Erythroblast (primary cell): ENCODE measurements at regions not wholly inside any gene's neighbourhood (a gene's known extent, or its start where the extent isn't known, plus 50 kb on each side); places are given as distances from the start of the nearest gene placed in this dataset.
"Not testable (repeated sequence)": the region's sequence is repeated elsewhere in the genome, so short reads cannot be mapped to it uniquely, and the experiment has no call there.

Source experiments
- DNase-seq, 2 experiments: peaks; one replicate each; lab custom pipeline; 2025; lab: John Stamatoyannopoulos, UW
- GATA1 ChIP-seq: IDR thresholded peaks from 2 replicates; pipeline ENCODE4 v1.6.1; 2011; ENCODE audit warnings: low read depth, mild to moderate bottlenecking, control low read depth, low read length, moderate library complexity
- POLR2A ChIP-seq: IDR thresholded peaks from 2 replicates; pipeline ENCODE4 v1.6.1; 2011; ENCODE audit warnings: mild to moderate bottlenecking, low read length

DNA sequence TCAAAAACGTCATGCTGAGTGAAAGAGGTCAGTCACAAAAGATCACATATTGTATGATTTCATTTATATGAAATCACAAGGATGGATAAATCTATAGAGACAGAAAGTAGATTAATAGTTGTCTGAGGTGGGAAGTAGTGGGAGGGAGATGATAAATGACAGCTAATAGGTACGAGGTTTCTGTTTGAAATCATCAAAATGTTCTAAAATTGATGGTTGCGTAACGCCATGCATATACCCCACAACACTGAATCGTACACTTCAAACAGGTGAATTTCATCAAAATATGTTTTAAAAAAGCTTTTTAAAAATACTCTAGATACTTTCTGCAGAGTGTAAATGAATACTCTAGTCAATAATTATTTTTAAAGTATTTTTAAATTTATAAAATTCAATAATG lies 303.0 kb upstream of the STAC start:
- TF ChIP-seq GATA1 (no peak), POLR2A (no peak)
- DNase-seq, result no peak

DNA sequence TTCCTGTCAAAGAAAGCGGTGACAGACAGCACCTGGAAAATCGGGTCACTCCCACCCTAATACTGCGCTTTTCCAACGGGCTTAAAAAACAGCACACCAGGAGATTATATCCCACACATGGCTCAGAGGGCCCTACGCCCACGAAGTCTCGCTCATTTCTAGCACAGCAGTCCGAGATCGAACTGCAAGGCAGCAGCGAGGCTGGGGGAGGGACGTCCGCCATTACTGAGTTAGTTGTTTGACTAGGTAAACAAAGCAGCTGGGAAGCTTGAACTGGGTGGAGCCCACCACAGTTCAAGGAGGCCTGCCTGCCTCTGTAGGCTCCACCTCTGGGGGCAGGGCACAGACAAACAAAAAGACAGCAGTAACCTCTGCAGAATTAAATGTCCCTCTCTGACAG lies 297.3 kb upstream of the STAC start:
- not testable (repeated sequence) for DNase-seq

DNA sequence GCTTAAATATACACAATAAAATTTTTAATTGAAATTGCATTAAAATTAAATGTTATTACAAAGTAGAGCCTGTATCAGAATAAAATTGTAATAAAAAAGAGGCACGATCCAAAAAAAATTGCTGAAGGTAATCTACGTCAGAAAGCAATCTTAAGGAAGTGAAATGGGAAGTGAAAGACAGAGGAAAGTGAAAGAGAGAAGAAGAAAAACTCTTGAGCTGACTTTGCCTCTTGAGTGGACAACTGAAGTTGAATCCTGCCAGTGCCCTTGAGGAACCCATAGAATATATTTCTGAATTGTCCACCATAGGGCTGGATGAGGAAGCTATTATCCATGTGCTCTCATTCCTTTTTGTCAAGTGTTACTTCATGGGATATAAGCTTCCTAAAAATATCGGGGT lies 285.1 kb upstream of the STAC start:
- TF ChIP-seq POLR2A (no peak), GATA1 (no peak)
- no peak for DNase-seq

DNA sequence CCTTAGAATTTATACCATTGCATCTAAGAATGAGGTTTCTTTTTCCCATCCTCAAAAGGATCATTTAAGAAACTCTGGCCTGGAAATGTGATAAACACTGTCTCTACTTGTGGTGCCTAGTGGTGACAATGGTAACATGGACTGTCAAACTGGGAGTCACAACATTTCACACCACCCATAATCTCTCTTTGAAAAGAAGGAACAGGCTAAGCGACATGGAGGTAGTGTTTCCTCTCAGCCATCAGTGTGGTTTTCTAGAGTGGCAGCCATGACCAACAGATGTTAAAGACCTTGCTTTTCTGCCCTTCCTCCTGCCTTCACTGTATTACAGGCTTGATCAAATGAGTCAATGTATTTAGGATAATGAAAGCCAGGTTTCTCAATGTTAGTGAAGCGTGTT lies 283.1 kb upstream of the STAC start:
- DNase-seq, result no peak
- TF ChIP-seq POLR2A (no peak), GATA1 (no peak)

DNA sequence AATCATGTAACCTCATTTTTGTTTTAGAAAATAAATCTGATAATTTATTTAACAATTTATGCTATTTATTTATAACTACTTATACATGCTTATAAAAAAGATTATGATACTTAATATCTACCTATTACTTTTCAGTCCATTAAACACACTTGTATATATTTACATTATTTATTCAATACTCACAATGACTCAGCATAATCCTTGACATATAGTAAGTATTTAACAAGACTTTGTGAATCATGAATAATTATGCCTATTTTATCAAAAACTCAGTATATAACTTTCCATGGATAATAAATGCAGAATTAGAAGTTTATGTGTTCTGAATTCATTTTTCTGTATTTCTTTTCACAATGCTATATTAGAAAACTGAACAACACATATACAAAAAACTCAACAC lies 266.0 kb upstream of the STAC start:
- TF ChIP-seq GATA1 (no peak), POLR2A (no peak)
- no peak for DNase-seq

DNA sequence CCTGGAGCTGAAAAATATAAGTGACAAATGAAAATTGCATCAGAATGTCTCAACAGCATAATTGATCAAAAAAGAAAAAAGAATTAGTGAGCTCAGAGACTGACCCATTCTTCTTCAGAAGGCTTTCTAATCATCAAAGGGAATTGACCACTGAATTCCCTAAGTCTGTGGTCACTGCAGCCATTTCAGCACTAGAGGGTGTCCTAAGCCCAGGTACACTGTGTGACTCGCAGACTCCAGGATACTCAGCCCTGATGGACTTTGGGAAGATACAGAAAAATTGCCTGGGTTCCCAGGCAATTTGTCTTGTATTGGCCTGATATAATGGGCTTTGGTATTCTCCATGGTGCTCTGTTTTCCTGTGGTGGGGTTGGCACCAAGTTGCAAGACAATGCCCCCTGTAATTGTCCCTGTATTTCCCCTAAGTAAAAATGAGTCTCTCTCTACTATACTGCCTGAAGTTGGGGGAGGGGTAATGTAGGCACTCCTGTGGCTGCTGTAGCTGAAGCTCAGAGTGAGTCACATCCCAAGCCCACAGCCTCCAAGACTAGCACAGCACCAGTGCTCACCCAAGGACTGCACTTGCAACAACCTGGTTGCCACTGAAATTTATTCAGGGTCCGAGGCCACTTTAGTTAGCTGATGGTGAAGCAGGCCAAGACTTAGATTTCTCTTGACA lies 256.0 kb upstream of the STAC start:
- peak; percentile 1 to 23 for DNase-seq
- TF ChIP-seq GATA1 (no peak), POLR2A (no peak)

DNA sequence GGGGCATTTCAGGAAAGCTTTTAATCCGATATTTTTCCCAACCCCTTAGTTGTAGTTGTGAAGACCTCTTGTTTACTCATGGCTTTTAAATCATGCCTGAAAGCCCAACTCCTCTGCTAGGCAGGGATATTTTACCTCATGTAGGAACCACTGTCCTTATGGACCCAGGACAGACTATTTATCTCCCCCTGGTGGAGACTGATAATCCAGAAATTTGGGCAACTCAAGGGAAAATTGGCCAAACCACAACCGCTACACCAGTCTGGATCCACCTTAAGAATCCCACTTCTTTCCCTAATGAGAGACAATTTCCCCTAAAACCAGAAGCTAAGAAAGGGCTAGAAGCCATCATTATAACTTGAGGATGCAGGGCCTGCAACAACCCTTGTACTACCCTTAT lies 248.1 kb upstream of the STAC start:
- peak in 1 of 2 experiments; percentile 3 for DNase-seq
- TF ChIP-seq GATA1, result no peak

DNA sequence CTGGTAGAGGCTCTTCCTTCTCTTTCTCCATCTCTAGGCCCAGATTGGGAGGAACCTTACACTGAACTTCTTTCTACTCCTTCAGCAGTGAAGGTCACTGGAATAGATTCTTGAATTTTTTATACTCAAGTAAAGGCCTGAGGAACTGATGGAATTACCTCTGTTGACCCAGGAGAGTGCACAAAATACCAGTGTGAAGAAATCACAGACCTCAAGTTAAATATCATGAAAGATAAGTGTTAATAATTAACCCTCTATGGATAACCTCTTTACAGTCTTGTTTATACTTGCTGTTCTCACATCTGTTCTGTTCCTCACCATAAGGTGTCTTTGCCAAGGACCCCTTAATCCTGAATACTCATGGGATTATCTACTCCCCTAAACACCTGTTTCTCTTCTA lies 244.4 kb upstream of the STAC start:
- no peak for DNase-seq
- TF ChIP-seq GATA1, result no peak

DNA sequence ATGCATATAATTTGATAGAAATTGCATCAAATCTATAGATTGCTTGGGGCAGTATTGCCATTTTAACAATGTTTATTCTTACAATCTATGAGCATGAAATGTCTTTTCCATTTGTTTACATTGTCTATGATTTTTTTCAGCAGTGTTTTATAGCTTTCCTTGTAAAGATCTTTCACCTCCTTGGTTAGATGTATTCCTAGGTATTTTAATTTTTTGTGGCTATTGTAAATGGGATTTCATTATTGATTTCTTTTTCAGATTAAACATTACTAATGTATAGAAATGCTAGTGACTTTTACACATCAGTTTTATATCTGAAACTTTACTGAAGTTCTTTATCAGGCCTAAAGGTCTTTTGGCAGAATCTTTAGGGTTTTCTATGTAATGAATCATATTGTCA lies 237.6 kb upstream of the STAC start:
- DNase-seq, result no peak
- TF ChIP-seq GATA1 (no peak), POLR2A (no peak)

DNA sequence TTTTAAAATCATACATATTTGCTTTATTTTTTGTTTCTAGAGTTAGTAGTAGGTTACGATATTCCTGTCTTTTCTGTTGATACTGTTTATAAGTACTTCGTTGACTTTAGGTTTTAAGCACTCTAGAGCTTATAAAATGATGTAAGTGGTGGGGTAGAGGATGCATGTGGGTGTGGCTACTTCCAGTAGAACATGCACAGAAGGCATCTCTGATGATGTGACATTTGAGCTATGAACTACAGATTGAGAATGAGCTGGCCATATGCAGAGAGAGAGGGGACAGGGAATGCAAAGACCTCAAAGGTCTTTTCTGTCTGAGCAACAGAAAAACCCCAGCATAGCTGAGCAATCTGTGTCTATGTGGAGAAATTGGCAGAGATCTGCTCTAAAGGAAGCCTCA lies 233.9 kb upstream of the STAC start:
- no peak for TF ChIP-seq GATA1
- no peak for DNase-seq

DNA sequence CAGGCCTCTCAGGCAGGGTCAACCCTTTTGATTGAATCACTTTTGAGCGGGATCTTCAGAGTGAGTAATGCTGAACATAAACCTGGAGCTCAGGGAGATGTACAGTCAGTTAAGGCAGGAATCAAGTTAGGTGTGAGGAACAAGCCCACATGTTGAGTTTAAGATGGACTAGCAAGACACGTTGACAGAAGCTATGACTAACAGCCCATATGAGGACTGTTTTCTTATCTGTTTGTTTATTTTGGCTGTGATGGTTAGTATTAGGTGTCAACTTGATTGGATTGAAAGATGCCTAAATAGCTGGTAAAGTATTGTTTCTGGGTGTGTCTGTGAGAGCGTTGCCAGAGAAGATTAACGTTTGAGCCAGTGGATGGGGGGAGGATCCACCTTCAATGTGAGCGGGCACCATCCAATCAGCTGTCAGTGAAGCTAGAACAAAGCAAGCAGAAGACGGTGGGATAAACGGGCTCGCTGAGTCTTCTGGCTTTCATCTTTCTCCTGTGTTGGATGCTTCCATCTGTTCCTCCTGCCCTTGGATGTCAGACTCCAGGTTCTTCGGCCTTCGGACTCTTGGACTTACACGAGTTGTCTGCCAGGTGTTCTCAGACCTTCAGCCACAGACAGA lies 232.3 kb upstream of the STAC start:
- DNase-seq, result no peak
- TF ChIP-seq GATA1, result no peak
- TF ChIP-seq POLR2A, result no peak

DNA sequence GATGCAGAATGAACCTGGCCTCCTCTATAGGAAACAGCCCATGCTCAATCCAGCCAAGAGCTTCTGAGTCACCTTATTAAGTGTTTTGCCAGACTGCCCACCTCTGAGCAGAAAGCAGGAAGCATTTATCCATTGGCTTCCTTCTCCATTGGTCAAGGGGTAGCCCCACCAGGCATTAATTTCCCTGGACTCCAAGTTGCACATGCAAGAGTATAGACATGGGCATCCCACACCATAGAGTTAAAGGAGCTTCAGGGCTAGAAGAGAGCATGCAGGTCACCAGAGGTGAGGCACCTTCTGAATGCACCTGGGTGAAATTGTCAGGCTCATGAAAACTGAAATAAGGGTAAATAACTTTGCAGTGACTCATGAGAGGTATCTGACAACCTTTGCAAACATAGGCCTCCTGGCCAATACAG lies 230.8 kb upstream of the STAC start:
- DNase-seq, result no peak

DNA sequence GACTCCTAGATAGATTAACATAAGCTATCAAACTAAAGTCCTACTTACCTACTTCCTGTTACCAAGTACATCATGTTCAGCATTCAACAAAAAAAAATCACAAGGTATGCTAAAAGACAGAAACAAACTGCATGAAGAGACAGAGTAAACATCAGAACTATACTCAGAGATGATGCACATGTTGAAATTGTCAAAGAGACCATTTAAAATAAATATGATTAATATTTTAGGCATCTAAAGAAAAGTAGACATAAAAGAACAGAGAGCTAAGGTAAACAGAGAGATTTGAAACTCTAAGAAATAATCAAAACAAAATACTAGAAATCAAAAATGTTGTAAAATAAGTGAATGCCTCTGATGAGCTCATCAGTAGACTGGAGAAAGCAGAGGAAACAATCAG lies 224.8 kb upstream of the STAC start:
- DNase-seq, result no peak
- no peak for TF ChIP-seq GATA1
- TF ChIP-seq POLR2A, result no peak

More for the DNA sequence above, 230.8 kb upstream of the STAC start:
- TF ChIP-seq POLR2A, result no peak
- no peak for TF ChIP-seq GATA1

DNA sequence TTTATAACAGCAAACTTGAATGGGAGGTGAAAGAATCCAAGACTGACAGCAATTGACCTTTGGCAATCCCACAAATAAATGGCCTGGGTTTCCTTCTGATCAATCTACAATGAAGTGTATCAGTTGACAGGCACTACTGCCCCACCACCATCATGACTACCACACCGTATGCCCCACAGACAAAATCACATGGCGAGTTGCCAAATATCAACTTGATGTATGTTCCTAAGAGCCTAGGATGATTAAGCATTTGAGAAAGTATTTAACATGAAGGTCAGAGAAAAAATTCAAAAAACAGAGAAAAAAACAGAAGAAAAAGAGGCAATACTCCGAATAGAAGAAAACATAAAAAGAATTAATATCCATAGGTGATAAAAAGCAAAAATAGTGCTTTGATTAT lies 215.9 kb upstream of the STAC start:
- DNase-seq, result no peak
- no peak for TF ChIP-seq GATA1
- no peak for TF ChIP-seq POLR2A
